ENCODE measurements at regions not wholly inside any gene's neighbourhood (a gene's known extent, or its start where the extent isn't known, plus 50 kb on each side); places are given as distances from the start of the nearest gene placed in this dataset.

DNA sequence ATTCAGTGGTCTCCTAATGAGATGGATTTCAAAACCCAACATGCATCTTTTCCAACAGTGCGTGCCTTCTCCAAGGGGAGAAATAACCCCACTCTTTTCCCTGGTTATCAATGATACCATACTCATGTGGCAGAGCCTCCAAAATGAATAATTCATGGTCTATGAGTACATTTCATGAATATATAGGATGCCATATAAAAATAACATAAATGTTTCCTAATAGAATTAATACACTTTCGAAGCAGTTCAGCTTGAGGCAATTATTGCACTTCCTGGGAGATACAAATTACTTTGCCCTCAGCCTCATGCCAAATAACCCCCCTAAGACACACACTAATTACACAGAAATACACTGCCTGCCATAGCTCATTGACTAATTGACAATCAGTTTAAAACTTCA is 318.6 kb downstream of the ZSWIM6 start:
- 91 to 93% methylated on average over 2 of the region's 2 CpGs for WGBS, 2 donors
- H3K4me3 ChIP-seq (ENCODE audit: low read depth, poor library complexity, severe bottlenecking): no peak overlapping the region
- no peak for TF ChIP-seq POLR2A (IDR thresholded peaks at IDR 0.05)
- TF ChIP-seq, protein P1, sequence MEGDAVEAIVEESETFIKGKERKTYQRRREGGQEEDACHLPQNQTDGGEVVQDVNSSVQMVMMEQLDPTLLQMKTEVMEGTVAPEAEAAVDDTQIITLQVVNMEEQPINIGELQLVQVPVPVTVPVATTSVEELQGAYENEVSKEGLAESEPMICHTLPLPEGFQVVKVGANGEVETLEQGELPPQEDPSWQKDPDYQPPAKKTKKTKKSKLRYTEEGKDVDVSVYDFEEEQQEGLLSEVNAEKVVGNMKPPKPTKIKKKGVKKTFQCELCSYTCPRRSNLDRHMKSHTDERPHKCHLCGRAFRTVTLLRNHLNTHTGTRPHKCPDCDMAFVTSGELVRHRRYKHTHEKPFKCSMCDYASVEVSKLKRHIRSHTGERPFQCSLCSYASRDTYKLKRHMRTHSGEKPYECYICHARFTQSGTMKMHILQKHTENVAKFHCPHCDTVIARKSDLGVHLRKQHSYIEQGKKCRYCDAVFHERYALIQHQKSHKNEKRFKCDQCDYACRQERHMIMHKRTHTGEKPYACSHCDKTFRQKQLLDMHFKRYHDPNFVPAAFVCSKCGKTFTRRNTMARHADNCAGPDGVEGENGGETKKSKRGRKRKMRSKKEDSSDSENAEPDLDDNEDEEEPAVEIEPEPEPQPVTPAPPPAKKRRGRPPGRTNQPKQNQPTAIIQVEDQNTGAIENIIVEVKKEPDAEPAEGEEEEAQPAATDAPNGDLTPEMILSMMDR (IDR thresholded peaks at IDR 0.05): no peak
- DNase-seq (ENCODE audit: low spot score in 2 of 2): no peak
- intact Hi-C loops (cut with DNase I; ENCODE audit: low total_unique reads): no loop called here

DNA sequence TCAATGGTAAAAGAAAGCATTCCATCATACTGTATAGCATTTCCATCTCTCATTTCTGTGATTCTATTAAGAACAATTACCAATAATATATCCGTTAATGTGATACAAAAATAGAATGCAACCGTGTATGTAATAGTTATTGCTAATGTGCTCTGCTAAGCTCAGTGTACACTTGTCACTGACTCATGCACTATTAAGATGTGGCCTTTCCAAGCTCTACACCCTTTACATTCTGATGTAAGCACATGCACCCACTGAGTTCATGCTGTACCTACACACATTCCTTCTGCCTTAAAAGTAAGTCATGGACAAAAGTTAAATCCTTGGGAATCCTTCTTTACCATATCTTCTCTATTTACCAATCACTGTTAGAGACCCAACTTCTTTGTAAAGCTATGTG is 319.1 kb downstream of the ZSWIM6 start:
- no peak for TF ChIP-seq POLR2A (IDR thresholded peaks at IDR 0.05)
- TF ChIP-seq, protein P1 (IDR thresholded peaks at IDR 0.05): no peak
- no peak overlapping the region for H3K4me3 ChIP-seq (ENCODE audit: low read depth, poor library complexity, severe bottlenecking)
- WGBS, 2 donors: 67 to 72% methylated on average over 2 of the region's 2 CpGs
- DNase-seq (ENCODE audit: low spot score in 2 of 2): no peak
- intact Hi-C loops (cut with DNase I; ENCODE audit: low total_unique reads): no loop called here

GRCh38 chr5:61652916-61653315 is 320.9 kb downstream of the ZSWIM6 start:
- intact Hi-C loops (cut with DNase I; ENCODE audit: low total_unique reads): no loop called here
- TF ChIP-seq, protein P1 (IDR thresholded peaks at IDR 0.05): no peak
- no peak for TF ChIP-seq POLR2A (IDR thresholded peaks at IDR 0.05)
- H3K4me3 ChIP-seq (ENCODE audit: low read depth, poor library complexity, severe bottlenecking): no peak overlapping the region
- no peak for DNase-seq (ENCODE audit: low spot score in 2 of 2)

DNA sequence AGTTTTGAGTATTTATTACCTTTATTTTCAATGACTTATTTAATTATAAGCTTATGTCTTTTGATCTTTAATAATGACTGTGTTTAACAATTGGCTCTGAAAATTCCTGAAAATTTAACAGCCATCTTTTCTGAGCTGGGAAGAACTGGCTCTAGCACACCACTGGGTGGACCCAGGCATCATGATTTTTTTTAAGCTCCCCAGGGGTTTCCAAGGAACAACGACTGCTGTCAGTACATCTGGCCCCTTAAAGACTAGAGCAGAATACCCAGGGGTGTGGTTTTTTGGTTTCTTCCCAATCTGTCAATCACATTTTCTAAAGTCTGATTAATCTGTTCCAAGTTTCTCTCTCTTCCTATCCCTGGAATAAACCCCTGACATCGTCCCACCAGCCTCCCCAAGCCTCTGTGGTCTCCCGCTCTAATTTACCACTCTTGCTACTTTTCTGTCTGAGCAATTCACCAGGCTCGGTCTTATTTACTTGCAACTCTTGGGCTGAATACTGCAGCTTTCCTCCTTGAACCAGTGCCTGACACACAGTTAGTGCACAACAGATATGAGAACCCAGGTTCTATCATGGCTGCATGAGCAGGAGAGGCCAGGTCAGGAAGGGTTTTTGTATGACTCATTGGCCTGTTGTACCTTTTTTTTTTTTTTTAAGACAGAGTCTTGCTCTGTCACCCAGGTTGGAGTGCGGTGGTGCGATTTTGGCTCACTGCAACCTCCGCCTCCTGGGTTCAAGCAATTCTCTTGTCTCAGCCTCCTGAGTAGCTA is 321.9 kb downstream of the ZSWIM6 start:
- TF ChIP-seq, protein P1 (IDR thresholded peaks at IDR 0.05): no peak
- TF ChIP-seq POLR2A (IDR thresholded peaks at IDR 0.05): no peak
- intact Hi-C loops (cut with DNase I; ENCODE audit: low total_unique reads): no loop called here
- DNase-seq (ENCODE audit: low spot score in 2 of 2): no peak
- WGBS, 2 donors: 73 to 74% methylated on average over 7 of the region's 7 CpGs
- no peak overlapping the region for H3K4me3 ChIP-seq (ENCODE audit: low read depth, poor library complexity, severe bottlenecking)

GRCh38 chr5:61654876-61655275 is 322.8 kb downstream of the ZSWIM6 start:
- H3K4me3 ChIP-seq (ENCODE audit: low read depth, poor library complexity, severe bottlenecking): no peak overlapping the region
- 86 to 95% methylated on average over 2 of the region's 2 CpGs for WGBS, 2 donors
- no peak for TF ChIP-seq POLR2A (IDR thresholded peaks at IDR 0.05)
- TF ChIP-seq, protein P1 (IDR thresholded peaks at IDR 0.05): no peak
- no peak for DNase-seq (ENCODE audit: low spot score in 2 of 2)
- intact Hi-C loops (cut with DNase I; ENCODE audit: low total_unique reads): no loop called here

DNA sequence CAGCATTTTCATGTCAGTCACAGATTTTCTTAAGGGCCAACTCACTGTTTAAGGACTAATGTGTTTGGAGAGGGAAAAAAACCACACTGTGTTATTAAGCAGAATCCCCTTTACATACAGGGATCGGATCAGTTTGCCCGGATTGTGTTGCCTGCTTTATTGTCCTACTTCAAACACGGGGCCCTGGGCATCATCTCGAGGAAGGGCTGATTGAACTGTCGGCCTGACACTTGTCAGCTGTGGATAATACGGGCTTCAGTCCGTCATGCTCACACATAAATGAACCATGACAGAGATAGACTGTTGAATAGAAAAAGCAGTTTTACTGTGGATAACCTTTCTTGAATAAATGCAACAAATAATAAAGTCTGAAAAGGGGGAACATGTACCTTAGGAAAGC is 325.0 kb downstream of the ZSWIM6 start:
- no peak for DNase-seq (ENCODE audit: low spot score in 2 of 2)
- TF ChIP-seq POLR2A (IDR thresholded peaks at IDR 0.05): no peak
- TF ChIP-seq, protein P1 (IDR thresholded peaks at IDR 0.05): no peak
- intact Hi-C loops (cut with DNase I; ENCODE audit: low total_unique reads): no loop called here
- WGBS, 2 donors: 81 to 87% methylated on average over 7 of the region's 7 CpGs
- no peak overlapping the region for H3K4me3 ChIP-seq (ENCODE audit: low read depth, poor library complexity, severe bottlenecking)

All from lower leg skin (tissue), 4 donors.